Progenitor cell of endocrine pancreas (in vitro differentiated cells): ENCODE measurements at regions not wholly inside any gene's neighbourhood (a gene's known extent, or its start where the extent isn't known, plus 50 kb on each side); places are given as distances from the start of the nearest gene placed in this dataset.

Source experiments
- DNase-seq: peaks from one replicate; pipeline ENCODE4 v3.0.0; 2021; ENCODE audit warnings: low spot score; ENCODE audit not compliant: unreplicated experiment
- H3K27ac Mint-ChIP-seq: 2 replicates; pipeline ENCODE4 v1.8.0; 2021; ENCODE audit warnings: mild to moderate bottlenecking, moderate library complexity, mixed read lengths
- H3K27me3 Mint-ChIP-seq: 2 replicates; pipeline ENCODE4 v1.8.0; 2021; ENCODE audit warnings: mixed read lengths
- H3K36me3 Mint-ChIP-seq: 2 replicates; pipeline ENCODE4 v1.8.0; 2022; ENCODE audit warnings: mixed read lengths; ENCODE audit not compliant: insufficient read depth
- H3K4me1 Mint-ChIP-seq: 2 replicates; pipeline ENCODE4 v1.8.0; 2021; ENCODE audit warnings: low read depth, mixed read lengths
- H3K4me3 Mint-ChIP-seq: 2 replicates; pipeline ENCODE4 v1.8.0; 2021; ENCODE audit warnings: low read depth, mild to moderate bottlenecking, moderate library complexity, mixed read lengths
- H3K9me3 Mint-ChIP-seq: 2 replicates; pipeline ENCODE4 v1.8.0; 2021; ENCODE audit warnings: low read depth, mixed read lengths
- TF ChIP-seq, protein P1 (sequence below): fragments of 200-600 bp; sonication (generic); IDR thresholded peaks from one replicate; pipeline ENCODE4 v1.5.0; 2021; ENCODE audit warnings: antibody characterized with exemption, mild to moderate bottlenecking; ENCODE audit not compliant: unreplicated experiment

- TF ChIP-seq, protein P1, sequence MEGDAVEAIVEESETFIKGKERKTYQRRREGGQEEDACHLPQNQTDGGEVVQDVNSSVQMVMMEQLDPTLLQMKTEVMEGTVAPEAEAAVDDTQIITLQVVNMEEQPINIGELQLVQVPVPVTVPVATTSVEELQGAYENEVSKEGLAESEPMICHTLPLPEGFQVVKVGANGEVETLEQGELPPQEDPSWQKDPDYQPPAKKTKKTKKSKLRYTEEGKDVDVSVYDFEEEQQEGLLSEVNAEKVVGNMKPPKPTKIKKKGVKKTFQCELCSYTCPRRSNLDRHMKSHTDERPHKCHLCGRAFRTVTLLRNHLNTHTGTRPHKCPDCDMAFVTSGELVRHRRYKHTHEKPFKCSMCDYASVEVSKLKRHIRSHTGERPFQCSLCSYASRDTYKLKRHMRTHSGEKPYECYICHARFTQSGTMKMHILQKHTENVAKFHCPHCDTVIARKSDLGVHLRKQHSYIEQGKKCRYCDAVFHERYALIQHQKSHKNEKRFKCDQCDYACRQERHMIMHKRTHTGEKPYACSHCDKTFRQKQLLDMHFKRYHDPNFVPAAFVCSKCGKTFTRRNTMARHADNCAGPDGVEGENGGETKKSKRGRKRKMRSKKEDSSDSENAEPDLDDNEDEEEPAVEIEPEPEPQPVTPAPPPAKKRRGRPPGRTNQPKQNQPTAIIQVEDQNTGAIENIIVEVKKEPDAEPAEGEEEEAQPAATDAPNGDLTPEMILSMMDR: no peak
- H3K4me1 Mint-ChIP-seq: no peaks in the 10 kb centered on the region
- H3K36me3 Mint-ChIP-seq: no peaks in the 10 kb centered on the region
- H3K4me3 Mint-ChIP-seq: no peak overlapping the region
- peaks cover 6% of the 10 kb centered on the region for H3K9me3 Mint-ChIP-seq
- peaks cover 21% of the 10 kb centered on the region for H3K27me3 Mint-ChIP-seq
- no peak for DNase-seq
- H3K27ac Mint-ChIP-seq: no peak overlapping the region
Measured at GRCh38 chr9:109549386-109549785, 51.3 kb upstream of the PTPN3 start.

DNA sequence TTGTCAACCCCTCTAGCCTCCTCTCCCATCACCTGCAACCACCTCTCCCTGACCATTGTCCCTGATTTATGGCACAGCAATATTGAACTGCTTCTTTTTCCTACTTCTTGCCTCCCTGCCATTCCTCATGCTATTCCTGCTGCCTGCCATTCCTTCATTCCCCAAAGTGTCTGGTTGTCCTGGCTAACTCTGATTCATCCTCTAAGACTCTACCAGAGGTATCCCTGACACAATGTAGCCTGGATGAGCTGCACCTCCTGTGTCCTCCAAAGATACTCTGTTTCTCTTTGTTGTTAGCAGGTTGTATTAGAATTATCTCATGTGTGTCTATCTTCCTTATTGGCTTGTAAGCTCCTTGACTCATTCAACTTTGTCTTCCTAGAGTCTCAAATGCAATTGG, 53.5 kb upstream of the PTPN3 start:
- TF ChIP-seq, protein P1: no peak
- no peak for DNase-seq
- H3K9me3 Mint-ChIP-seq: peaks cover 6% of the 10 kb centered on the region
- no peaks in the 10 kb centered on the region for H3K36me3 Mint-ChIP-seq
- no peak overlapping the region for H3K27ac Mint-ChIP-seq
- H3K27me3 Mint-ChIP-seq: peaks cover 32% of the 10 kb centered on the region
- H3K4me3 Mint-ChIP-seq: no peak overlapping the region
- H3K4me1 Mint-ChIP-seq: no peaks in the 10 kb centered on the region

GRCh38 chr9:109555215-109555614, 57.1 kb upstream of the PTPN3 start:
- H3K27ac Mint-ChIP-seq: no peak overlapping the region
- TF ChIP-seq, protein P1: no peak

DNA sequence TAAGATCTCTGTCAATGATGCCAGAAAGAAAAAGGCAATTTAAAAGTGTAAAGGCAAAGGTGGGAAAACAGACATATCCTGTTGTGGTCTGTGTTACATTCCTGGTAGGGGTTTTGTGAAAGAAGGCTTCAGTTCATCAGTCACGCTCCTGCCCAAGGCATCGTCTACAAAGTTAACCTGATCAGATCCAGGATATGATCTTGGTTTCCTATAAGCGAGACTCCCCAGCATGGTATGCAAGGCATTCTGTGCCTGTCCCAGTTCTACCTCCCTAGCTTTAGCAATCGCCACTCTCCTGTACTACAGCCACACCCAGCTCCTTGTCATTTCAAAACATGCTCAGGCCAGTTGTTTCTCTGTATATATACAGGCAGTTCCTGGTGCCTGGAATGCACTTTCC, 58.0 kb upstream of the PTPN3 start:
- peaks cover 43% of the 10 kb centered on the region for H3K27me3 Mint-ChIP-seq
- H3K36me3 Mint-ChIP-seq: no peaks in the 10 kb centered on the region
- H3K27ac Mint-ChIP-seq: no peak overlapping the region
- no peak overlapping the region for H3K4me3 Mint-ChIP-seq
- no peaks in the 10 kb centered on the region for H3K4me1 Mint-ChIP-seq
- DNase-seq: no peak
- H3K9me3 Mint-ChIP-seq: no peaks in the 10 kb centered on the region
- TF ChIP-seq, protein P1: no peak

More at GRCh38 chr9:109555215-109555614, 57.1 kb upstream of the PTPN3 start:
- H3K36me3 Mint-ChIP-seq: no peaks in the 10 kb centered on the region
- DNase-seq: no peak
- H3K4me3 Mint-ChIP-seq: no peak overlapping the region
- no peaks in the 10 kb centered on the region for H3K9me3 Mint-ChIP-seq
- no peaks in the 10 kb centered on the region for H3K4me1 Mint-ChIP-seq
- H3K27me3 Mint-ChIP-seq: peaks cover 35% of the 10 kb centered on the region

DNA sequence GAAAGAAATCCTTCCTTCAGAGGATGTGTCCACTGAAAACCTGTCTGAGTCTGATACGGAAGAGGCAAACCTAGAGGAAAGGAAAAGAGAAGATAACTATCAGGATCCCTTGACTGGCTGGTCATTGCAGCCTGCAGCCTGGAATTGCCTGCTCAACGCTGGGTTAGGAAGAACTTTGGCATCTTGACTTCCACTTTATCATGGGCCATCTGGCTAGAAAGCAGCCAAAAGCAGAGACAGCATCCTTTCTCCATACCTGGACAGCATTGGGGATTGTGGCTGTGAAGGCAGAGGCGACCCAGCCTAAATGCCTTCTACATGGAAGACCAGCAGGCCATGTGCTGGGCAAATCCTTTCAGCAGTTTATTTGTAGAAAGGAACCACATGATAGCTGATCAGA, 58.7 kb upstream of the PTPN3 start:
- H3K36me3 Mint-ChIP-seq: no peaks in the 10 kb centered on the region
- no peak overlapping the region for H3K4me3 Mint-ChIP-seq
- no peak overlapping the region for H3K27ac Mint-ChIP-seq

More for the DNA sequence above, 58.7 kb upstream of the PTPN3 start:
- no peak for DNase-seq
- H3K27me3 Mint-ChIP-seq: peaks cover 43% of the 10 kb centered on the region
- H3K4me1 Mint-ChIP-seq: no peaks in the 10 kb centered on the region
- H3K9me3 Mint-ChIP-seq: no peaks in the 10 kb centered on the region
- TF ChIP-seq, protein P1: no peak
